GM12874 (cell line): ENCODE measurements at regions not wholly inside any gene's neighbourhood (a gene's known extent, or its start where the extent isn't known, plus 50 kb on each side); places are given as distances from the start of the nearest gene placed in this dataset.

Experiments
- TF ChIP-seq, protein P1 (sequence below): IDR thresholded peaks from 2 replicates; pipeline ENCODE4 v1.5.1; 2011; ENCODE audit warnings: low read depth, mild to moderate bottlenecking, control low read depth, low read length, moderate library complexity; ENCODE audit not compliant: insufficient read depth

DNA sequence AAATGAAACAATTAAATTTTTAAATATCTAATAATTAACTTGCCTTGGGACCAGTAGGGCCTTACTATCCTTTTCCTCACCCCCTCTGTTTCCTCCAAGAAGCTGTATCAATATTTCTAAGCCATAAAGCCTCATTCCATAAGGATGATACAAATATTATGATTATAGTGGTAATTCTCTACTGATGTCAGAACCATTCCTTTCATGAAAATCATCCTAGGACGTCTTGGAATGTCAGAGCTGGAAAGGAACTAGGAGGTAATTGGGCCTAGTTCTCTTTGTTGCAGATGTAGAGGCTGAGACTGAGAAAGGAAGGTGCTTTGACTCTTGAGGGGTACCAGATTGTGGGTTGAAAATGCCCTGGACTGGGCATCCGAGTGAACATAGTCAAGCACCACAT, 766.7 kb upstream of the GHITM start:
- TF ChIP-seq, protein P1, sequence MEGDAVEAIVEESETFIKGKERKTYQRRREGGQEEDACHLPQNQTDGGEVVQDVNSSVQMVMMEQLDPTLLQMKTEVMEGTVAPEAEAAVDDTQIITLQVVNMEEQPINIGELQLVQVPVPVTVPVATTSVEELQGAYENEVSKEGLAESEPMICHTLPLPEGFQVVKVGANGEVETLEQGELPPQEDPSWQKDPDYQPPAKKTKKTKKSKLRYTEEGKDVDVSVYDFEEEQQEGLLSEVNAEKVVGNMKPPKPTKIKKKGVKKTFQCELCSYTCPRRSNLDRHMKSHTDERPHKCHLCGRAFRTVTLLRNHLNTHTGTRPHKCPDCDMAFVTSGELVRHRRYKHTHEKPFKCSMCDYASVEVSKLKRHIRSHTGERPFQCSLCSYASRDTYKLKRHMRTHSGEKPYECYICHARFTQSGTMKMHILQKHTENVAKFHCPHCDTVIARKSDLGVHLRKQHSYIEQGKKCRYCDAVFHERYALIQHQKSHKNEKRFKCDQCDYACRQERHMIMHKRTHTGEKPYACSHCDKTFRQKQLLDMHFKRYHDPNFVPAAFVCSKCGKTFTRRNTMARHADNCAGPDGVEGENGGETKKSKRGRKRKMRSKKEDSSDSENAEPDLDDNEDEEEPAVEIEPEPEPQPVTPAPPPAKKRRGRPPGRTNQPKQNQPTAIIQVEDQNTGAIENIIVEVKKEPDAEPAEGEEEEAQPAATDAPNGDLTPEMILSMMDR: no peak

DNA sequence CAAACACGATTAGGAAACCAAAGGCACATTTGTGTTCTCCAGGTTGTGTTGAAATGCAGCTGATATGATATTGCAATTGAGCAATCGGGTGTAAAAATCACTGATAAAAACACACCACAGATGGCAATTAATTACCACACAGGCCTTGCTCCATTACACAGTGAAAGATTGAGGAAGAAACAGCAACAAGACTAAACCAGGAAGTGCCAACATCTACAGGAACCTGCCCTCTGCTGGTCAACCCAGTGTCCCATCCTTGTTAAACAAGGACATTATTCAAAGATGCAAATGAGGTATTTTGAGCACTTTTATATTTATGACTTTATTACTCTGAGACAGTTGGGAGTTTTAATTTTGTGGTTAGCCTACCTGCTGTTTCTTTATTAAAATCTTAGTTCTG, 765.6 kb upstream of the GHITM start:
- TF ChIP-seq, protein P1: peak; percentile 36; the same call in 1 of the 2 replicates

DNA sequence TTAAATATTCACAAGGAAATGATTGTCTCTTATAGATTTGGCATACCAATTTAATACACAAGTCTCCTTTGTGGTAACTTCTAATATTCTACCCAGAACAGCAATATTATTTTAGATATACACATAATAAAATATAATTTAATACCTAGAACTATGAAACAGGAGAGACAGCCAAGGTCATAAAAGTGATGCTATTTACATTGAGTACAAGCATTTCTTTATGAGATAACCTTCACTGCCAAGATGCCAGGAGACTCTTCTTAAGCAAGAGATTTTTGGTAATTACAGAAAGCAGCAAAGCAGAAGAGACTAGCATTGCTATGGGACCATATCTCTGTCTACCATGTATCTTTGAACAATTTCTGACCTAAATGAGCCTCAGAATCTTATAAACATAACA, 764.6 kb upstream of the GHITM start:
- TF ChIP-seq, protein P1: no peak

DNA sequence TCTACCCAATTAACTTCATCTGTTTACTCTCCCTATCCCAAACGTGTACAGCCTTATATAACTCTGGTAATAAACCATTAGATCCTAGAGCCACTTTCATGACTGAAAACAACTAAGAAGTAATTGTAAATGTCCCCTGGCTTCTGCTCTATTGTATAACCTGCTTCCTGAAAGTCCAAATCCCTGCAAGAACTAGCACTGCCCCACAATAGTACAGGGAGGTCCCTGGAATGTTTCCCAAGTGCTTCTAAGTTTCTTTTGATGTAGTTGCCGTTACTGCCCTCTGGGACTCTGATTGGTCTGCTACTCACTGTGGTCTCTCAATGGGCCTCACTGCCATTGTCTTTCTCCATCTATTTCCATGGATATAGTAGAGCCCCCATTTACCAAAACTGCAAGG, 764.0 kb upstream of the GHITM start:
- TF ChIP-seq, protein P1: no peak

DNA sequence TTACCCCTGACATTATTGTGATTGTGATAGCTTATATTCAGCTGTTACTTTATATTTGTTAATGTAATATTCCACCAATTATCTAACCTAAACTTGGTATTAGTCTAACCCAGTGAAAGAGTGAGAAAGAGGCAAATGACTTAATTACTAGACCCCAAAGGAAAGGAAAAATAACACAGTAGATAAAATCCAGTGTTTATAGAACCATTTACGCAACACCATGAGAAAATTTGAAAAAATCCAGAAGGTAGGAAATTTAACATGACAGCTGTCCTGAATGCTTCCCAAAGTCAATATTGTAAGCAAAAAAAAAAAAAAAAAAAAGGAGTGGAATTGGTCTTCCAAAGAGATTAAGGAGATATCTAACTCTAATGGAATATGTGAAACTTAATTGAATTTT, 741.5 kb upstream of the GHITM start:
- TF ChIP-seq, protein P1: no peak

DNA sequence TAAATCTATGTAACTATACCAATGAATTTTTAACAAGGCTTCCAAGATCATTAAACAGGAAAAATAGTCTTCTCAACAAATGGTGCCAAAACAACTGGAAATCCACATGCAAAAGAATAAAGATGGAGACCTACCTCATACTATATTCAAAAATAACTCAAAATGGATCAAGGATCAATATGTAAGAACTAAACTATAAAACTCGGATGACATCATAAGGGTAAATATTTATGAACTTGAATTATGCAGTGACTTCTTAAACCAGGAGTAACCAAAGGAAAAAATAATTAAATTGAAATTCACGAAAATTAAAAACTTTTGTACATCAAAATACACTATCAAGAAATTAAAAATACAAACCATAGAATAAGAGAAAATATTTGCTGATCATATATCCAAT, 728.7 kb upstream of the GHITM start:
- TF ChIP-seq, protein P1: no peak

DNA sequence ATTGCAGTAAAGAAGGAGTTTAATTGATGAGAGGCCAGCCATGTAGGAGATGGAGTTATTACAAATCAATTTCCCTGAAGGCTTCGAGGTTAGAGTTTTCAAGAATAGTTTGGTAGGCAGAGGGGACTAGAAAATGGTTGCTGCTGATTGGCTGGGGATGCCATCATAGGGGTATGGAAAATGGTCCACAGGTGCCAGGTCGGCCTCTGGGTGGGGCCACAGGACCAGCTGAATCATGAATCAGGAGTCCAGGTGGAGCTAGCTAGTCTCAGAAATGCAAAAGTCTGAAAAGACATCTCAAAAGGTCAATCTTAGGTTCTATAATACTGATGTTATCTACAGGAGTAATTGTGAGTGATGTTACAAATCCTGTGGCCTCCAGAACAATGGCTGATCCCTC, 714.0 kb upstream of the GHITM start:
- TF ChIP-seq, protein P1: no peak

DNA sequence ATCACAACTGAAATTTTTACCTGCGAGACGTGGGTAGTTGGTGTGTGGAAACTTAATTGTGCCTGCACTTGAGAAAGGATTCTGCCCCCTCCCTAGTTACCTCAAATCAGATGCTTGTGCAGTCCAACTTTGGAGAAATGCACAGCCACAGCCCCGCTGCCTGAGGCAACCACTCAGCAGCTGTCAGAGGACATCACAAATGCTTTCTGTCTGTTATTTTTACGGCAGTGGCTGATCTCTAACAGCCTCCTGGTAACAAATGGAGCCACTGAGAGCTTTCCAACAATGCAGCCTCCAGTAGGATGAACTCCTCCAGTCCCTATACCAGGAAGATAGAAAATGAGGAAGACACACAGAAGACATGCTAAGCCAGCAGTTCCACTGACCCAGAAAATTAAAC, 712.2 kb upstream of the GHITM start:
- TF ChIP-seq, protein P1: no peak
